Stomach (tissue), 4 donors: ENCODE measurements at regions not wholly inside any gene's neighbourhood (a gene's known extent, or its start where the extent isn't known, plus 50 kb on each side); places are given as distances from the start of the nearest gene placed in this dataset.

ENCODE experiments used
- EP300 ChIP-seq: sonication (generic); formaldehyde crosslinking; IDR thresholded peaks from one replicate; pipeline ENCODE4 v1.6.1; 2017; ENCODE audit warnings: antibody characterized with exemption
- POLR2A ChIP-seq, 4 donors: fragments of 450-650 bp; IDR thresholded peaks; one replicate each; pipeline ENCODE4 v1.6.1; 2016; ENCODE audit warnings: antibody characterized with exemption in 4 of 4, control low read depth in 2 of 4, mild to moderate bottlenecking in 1 of 4, moderate library complexity in 1 of 4

DNA sequence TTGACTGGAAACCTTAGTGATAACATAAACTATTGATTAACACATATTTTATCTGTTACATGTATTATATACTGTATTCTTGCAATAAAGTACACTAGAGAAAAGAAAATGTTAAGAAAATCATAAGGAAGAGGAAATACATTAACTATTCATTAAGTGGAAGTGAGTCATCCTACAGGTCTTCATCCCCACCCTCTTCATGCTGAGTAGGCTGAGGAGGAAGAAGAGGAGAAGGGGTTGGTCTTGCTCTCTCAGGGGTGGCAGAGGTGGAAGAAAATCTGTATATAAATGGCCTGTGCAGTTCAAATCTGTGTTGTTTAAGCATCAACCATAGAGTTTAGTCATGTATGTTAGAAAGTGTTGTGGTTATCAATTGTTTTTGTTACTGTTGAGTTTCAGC, 66.1 kb upstream of the CHODL start:
- no peak for TF ChIP-seq EP300
- TF ChIP-seq POLR2A (IDR thresholded peaks at IDR 0.05) = no peak
